SK-N-MC (cell line): ENCODE measurements at regions not wholly inside any gene's neighbourhood (a gene's known extent, or its start where the extent isn't known, plus 50 kb on each side); places are given as distances from the start of the nearest gene placed in this dataset.

Experiments
- DNase-seq: peaks from one replicate; pipeline ENCODE4 v3.0.0-alpha.2; 2011; ENCODE audit warnings: low read depth, low spot score
- H3K27ac ChIP-seq: fragments of 200-600 bp; sonication (generic); 2 replicates; pipeline ENCODE4 v1.5.1; 2016; ENCODE audit warnings: mixed run types
- H3K36me3 ChIP-seq: fragments of 200-600 bp; sonication (generic); 2 replicates; pipeline ENCODE4 v1.6.1; 2017; ENCODE audit warnings: antibody characterized with exemption, low read length, mixed read lengths; ENCODE audit not compliant: insufficient read depth
- H3K4me3 ChIP-seq: fragments of 200-600 bp; sonication (generic); 2 replicates; pipeline ENCODE4 v1.5.1; 2016
- H3K9ac ChIP-seq: fragments of 200-600 bp; sonication (generic); 2 replicates; pipeline ENCODE4 v1.8.0; 2017; ENCODE audit warnings: mixed run types, mixed read lengths; ENCODE audit not compliant: insufficient read length
- H3K9me3 ChIP-seq: fragments of 200-600 bp; sonication (generic); 2 replicates; pipeline ENCODE4 v1.6.1; 2017; ENCODE audit warnings: low read depth, mild to moderate bottlenecking, antibody characterized with exemption, low read length, moderate library complexity, mixed read lengths
- EZH2 ChIP-seq: fragments of 200-600 bp; sonication (generic); IDR thresholded peaks from one replicate; pipeline ENCODE4 v1.6.1; 2017; ENCODE audit warnings: antibody characterized with exemption
- FOXP2 ChIP-seq: optimal IDR thresholded peaks from 2 replicates; pipeline ENCODE3; 2011; ENCODE audit warnings: mild to moderate bottlenecking, moderate library complexity; ENCODE audit not compliant: insufficient read depth; ENCODE audit errors: extremely low read length, control extremely low read depth
- POLR2AphosphoS5 ChIP-seq: IDR thresholded peaks from 2 replicates; pipeline ENCODE4 v1.6.1; 2012; ENCODE audit warnings: mild to moderate bottlenecking, low read depth, low read length, borderline replicate concordance

GRCh38 chr1:4971666-4972065 lies 317.3 kb downstream of the AJAP1 start:
- H3K36me3 ChIP-seq, result no peaks in the 10 kb centered on the region
- TF ChIP-seq EZH2, result no peak
- TF ChIP-seq POLR2AphosphoS5, result no peak
- no peak for TF ChIP-seq FOXP2

GRCh38 chr1:4970532-4970931 lies 316.1 kb downstream of the AJAP1 start:
- no peak for DNase-seq
- Histone ChIP-seq H3K9ac (no peak overlapping the region), H3K4me3 (no peak overlapping the region), H3K9me3 (no peaks in the 10 kb centered on the region), H3K36me3 (no peaks in the 10 kb centered on the region), H3K27ac (no peak overlapping the region)
- no peak for TF ChIP-seq FOXP2
- TF ChIP-seq POLR2AphosphoS5, result no peak
- TF ChIP-seq EZH2, result no peak

More at GRCh38 chr1:4971666-4972065, 317.3 kb downstream of the AJAP1 start:
- Histone ChIP-seq H3K4me3 (no peak overlapping the region), H3K27ac (no peak overlapping the region), H3K9me3 (no peaks in the 10 kb centered on the region), H3K9ac (no peak overlapping the region)
- no peak for DNase-seq

GRCh38 chr1:4969556-4970129 lies 315.2 kb downstream of the AJAP1 start:
- H3K9ac ChIP-seq, result no peak overlapping the region
- no peaks in the 10 kb centered on the region for H3K9me3 ChIP-seq
- DNase-seq, result no peak
- no peak overlapping the region for H3K4me3 ChIP-seq
- TF ChIP-seq POLR2AphosphoS5 (no peak), FOXP2 (no peak), EZH2 (no peak)
- no peaks in the 10 kb centered on the region for H3K36me3 ChIP-seq
- H3K27ac ChIP-seq, result no peak overlapping the region

GRCh38 chr1:4965346-4966075 lies 311.1 kb downstream of the AJAP1 start:
- no peaks in the 10 kb centered on the region for H3K36me3 ChIP-seq
- no peak overlapping the region for H3K9ac ChIP-seq
- TF ChIP-seq EZH2 (no peak), POLR2AphosphoS5 (no peak), FOXP2 (no peak)
- H3K9me3 ChIP-seq, result no peaks in the 10 kb centered on the region
- DNase-seq, result no peak
- H3K27ac ChIP-seq, result no peak overlapping the region
- H3K4me3 ChIP-seq, result no peak overlapping the region

GRCh38 chr1:4964634-4965345 lies 310.4 kb downstream of the AJAP1 start:
- Histone ChIP-seq H3K9ac (no peak overlapping the region), H3K36me3 (no peaks in the 10 kb centered on the region), H3K4me3 (no peak overlapping the region), H3K9me3 (no peaks in the 10 kb centered on the region), H3K27ac (no peak overlapping the region)
- no peak for TF ChIP-seq POLR2AphosphoS5
- TF ChIP-seq EZH2, result no peak
- no peak for TF ChIP-seq FOXP2
- no peak for DNase-seq

GRCh38 chr1:4963251-4963650 lies 308.8 kb downstream of the AJAP1 start:
- Histone ChIP-seq H3K36me3 (no peaks in the 10 kb centered on the region), H3K27ac (no peak overlapping the region), H3K4me3 (no peak overlapping the region), H3K9me3 (no peaks in the 10 kb centered on the region), H3K9ac (no peak overlapping the region)
- TF ChIP-seq POLR2AphosphoS5 (no peak), EZH2 (no peak), FOXP2 (no peak)
- no peak for DNase-seq

- Histone ChIP-seq H3K9ac (no peak overlapping the region), H3K9me3 (no peaks in the 10 kb centered on the region), H3K27ac (no peak overlapping the region), H3K36me3 (no peaks in the 10 kb centered on the region), H3K4me3 (no peak overlapping the region)
- no peak for DNase-seq
- no peak for TF ChIP-seq POLR2AphosphoS5
- no peak for TF ChIP-seq FOXP2
- no peak for TF ChIP-seq EZH2
Observed at GRCh38 chr1:4962836-4963235, 308.4 kb downstream of the AJAP1 start.

- Histone ChIP-seq H3K27ac (no peak overlapping the region), H3K36me3 (no peaks in the 10 kb centered on the region), H3K9me3 (no peaks in the 10 kb centered on the region), H3K4me3 (no peak overlapping the region), H3K9ac (no peak overlapping the region)
- TF ChIP-seq EZH2 (no peak), POLR2AphosphoS5 (no peak), FOXP2 (no peak)
- no peak for DNase-seq
Observed at GRCh38 chr1:4961935-4962645, 307.7 kb downstream of the AJAP1 start.
